HepG2 (cell line): ENCODE measurements at regions not wholly inside any gene's neighbourhood (a gene's known extent, or its start where the extent isn't known, plus 50 kb on each side); places are given as distances from the start of the nearest gene placed in this dataset.

Source experiments
- CBFB ChIP-seq: sonication (generic); formaldehyde crosslinking; IDR thresholded peaks from 2 replicates; pipeline ENCODE4 v1.4.0; 2020; ENCODE audit warnings: missing genetic modification reagents
- CEBPG ChIP-seq: IDR thresholded peaks from 2 replicates; pipeline ENCODE4 v1.6.1; 2016
- EP300 ChIP-seq, 3 experiments: sonication (generic) in 1 of 3; formaldehyde crosslinking in 1 of 3; IDR thresholded peaks; 2 replicates each; pipeline versions ENCODE4 v1.5.1 to v1.6.1; 2011 to 2020; ENCODE audit warnings: low read depth in 2 of 3, low read length in 2 of 3, borderline replicate concordance in 1 of 3, improper control_type of control experiment in 1 of 3, mild to moderate bottlenecking in 1 of 3, missing genetic modification reagents in 1 of 3, moderate library complexity in 1 of 3
- FOXJ3 ChIP-seq: sonication (generic); formaldehyde crosslinking; IDR thresholded peaks from 2 replicates; pipeline ENCODE4 v1.4.0; 2020; ENCODE audit warnings: missing genetic modification reagents, mild to moderate bottlenecking, borderline replicate concordance
- GLI4 ChIP-seq: sonication (generic); formaldehyde crosslinking; IDR thresholded peaks from 2 replicates; pipeline ENCODE4 v1.5.1; 2020; ENCODE audit warnings: missing genetic modification reagents, mild to moderate bottlenecking, moderate library complexity, borderline replicate concordance
- HDAC2 ChIP-seq: sonication (generic); formaldehyde crosslinking; IDR thresholded peaks from 2 replicates; pipeline ENCODE4 v1.4.0; 2020; ENCODE audit warnings: missing genetic modification reagents
- KMT2B ChIP-seq: IDR thresholded peaks from 2 replicates; pipeline ENCODE4 v1.6.1; 2016; ENCODE audit warnings: missing genetic modification reagents, missing compliant biosample characterization
- PHF21A ChIP-seq: sonication (generic); formaldehyde crosslinking; IDR thresholded peaks from 2 replicates; pipeline ENCODE4 v1.5.0; 2020; ENCODE audit warnings: mild to moderate bottlenecking, missing genetic modification reagents
- RAD51 ChIP-seq: fragments of 450-650 bp; IDR thresholded peaks from 2 replicates; pipeline ENCODE4 v1.6.1; 2016; ENCODE audit warnings: borderline replicate concordance
- SIX1 ChIP-seq: sonication (generic); formaldehyde crosslinking; IDR thresholded peaks from 2 replicates; pipeline ENCODE4 v1.4.0; 2020; ENCODE audit warnings: missing genetic modification reagents, borderline replicate concordance
- ZNF678 ChIP-seq: sonication (generic); formaldehyde crosslinking; IDR thresholded peaks from 2 replicates; pipeline ENCODE4 v1.4.0; 2020; ENCODE audit warnings: mild to moderate bottlenecking, missing genetic modification reagents
- ZNF83 ChIP-seq: sonication (generic); formaldehyde crosslinking; IDR thresholded peaks from 2 replicates; pipeline ENCODE4 v1.4.0; 2020; ENCODE audit warnings: missing genetic modification reagents, mild to moderate bottlenecking, borderline replicate concordance
- TF ChIP-seq, protein P1 (sequence below): sonication (generic); formaldehyde crosslinking; IDR thresholded peaks from 2 replicates; pipeline ENCODE4 v1.5.0; 2020; ENCODE audit warnings: mild to moderate bottlenecking, missing genetic modification reagents, moderate library complexity
- TF ChIP-seq, protein P2 (sequence below): sonication (generic); formaldehyde crosslinking; IDR thresholded peaks from 2 replicates; pipeline ENCODE4 v1.5.0; 2020; ENCODE audit warnings: mild to moderate bottlenecking, missing genetic modification reagents, borderline replicate concordance
- TF ChIP-seq, protein P3 (sequence below): IDR thresholded peaks from 2 replicates; pipeline ENCODE4 v1.4.0; 2020; ENCODE audit warnings: mild to moderate bottlenecking, missing genetic modification reagents
- TF ChIP-seq, protein P4 (sequence below): IDR thresholded peaks from 2 replicates; pipeline ENCODE4 v1.6.1; 2018; ENCODE audit warnings: missing genetic modification reagents

DNA sequence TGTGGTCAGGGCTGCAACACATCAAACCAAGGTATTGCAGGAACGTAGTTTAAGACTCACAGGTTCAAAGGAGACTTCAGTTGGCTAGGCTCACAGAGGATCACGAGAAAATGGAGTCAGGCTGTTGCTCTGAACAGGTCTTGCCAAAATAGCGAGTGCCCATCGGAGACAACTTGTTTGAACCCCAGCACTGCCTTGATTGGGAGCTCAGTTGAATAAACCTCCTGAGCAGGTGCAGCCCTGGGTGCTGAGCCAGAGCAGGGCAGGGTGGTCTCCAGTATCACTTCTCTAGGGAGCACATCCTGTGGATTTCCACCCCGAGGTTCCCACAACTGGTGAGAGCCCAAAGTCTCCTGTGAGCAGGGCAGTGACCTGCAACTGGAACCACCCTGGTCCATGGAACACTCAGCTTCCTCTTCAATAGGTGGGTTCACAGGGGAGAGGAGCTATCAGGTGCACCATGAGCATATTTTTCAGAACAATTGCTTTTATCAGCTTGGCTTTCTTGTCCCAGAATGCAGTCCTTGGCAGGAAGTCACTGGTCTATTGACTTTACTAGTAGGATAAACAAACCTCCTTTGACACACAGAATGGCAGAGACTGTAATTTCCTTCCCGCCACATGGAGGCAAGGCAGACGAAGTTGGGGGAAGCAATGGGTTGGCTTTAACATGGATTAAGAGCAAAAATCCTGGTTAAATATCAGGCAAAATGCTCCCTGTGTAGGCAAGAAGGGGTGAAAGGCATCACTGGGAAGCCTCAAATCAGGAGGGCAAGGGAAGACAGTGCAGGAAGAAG, 267.7 kb upstream of the FOXQ1 start (continued):
- TF ChIP-seq FOXJ3 (CRISPR knock-in tag) (peak; percentile 57), ZNF83 (no peak), CEBPG (CRISPR knock-in tag) (peak; percentile 20; the same call in 1 of the 2 replicates), EP300 (IDR thresholded peaks at IDR 0.05; ENCODE audit: low read depth in 2 of 2, low read length in 2 of 2) (peak in 1 of 2 experiments; percentile 78; a peak in 2 of 4 replicates), EP300 (CRISPR knock-in tag; IDR thresholded peaks at IDR 0.05; ENCODE audit: borderline replicate concordance) (peak; percentile 20; the same call in 1 of the 2 replicates), SIX1 (CRISPR knock-in tag) (no peak), PHF21A (CRISPR knock-in tag) (peak; percentile 69; the same call in 1 of the 2 replicates), CBFB (CRISPR knock-in tag) (no peak), RAD51 (no peak), ZNF678 (CRISPR knock-in tag) (no peak), HDAC2 (CRISPR knock-in tag) (peak; percentile 73), GLI4 (CRISPR knock-in tag) (peak; percentile 43; the same call in 1 of the 2 replicates), KMT2B (CRISPR knock-in tag) (peak; percentile 31; the same call in 1 of the 2 replicates)
- TF ChIP-seq, protein P1, sequence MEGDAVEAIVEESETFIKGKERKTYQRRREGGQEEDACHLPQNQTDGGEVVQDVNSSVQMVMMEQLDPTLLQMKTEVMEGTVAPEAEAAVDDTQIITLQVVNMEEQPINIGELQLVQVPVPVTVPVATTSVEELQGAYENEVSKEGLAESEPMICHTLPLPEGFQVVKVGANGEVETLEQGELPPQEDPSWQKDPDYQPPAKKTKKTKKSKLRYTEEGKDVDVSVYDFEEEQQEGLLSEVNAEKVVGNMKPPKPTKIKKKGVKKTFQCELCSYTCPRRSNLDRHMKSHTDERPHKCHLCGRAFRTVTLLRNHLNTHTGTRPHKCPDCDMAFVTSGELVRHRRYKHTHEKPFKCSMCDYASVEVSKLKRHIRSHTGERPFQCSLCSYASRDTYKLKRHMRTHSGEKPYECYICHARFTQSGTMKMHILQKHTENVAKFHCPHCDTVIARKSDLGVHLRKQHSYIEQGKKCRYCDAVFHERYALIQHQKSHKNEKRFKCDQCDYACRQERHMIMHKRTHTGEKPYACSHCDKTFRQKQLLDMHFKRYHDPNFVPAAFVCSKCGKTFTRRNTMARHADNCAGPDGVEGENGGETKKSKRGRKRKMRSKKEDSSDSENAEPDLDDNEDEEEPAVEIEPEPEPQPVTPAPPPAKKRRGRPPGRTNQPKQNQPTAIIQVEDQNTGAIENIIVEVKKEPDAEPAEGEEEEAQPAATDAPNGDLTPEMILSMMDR: peak; percentile 44
- TF ChIP-seq, protein P2, sequence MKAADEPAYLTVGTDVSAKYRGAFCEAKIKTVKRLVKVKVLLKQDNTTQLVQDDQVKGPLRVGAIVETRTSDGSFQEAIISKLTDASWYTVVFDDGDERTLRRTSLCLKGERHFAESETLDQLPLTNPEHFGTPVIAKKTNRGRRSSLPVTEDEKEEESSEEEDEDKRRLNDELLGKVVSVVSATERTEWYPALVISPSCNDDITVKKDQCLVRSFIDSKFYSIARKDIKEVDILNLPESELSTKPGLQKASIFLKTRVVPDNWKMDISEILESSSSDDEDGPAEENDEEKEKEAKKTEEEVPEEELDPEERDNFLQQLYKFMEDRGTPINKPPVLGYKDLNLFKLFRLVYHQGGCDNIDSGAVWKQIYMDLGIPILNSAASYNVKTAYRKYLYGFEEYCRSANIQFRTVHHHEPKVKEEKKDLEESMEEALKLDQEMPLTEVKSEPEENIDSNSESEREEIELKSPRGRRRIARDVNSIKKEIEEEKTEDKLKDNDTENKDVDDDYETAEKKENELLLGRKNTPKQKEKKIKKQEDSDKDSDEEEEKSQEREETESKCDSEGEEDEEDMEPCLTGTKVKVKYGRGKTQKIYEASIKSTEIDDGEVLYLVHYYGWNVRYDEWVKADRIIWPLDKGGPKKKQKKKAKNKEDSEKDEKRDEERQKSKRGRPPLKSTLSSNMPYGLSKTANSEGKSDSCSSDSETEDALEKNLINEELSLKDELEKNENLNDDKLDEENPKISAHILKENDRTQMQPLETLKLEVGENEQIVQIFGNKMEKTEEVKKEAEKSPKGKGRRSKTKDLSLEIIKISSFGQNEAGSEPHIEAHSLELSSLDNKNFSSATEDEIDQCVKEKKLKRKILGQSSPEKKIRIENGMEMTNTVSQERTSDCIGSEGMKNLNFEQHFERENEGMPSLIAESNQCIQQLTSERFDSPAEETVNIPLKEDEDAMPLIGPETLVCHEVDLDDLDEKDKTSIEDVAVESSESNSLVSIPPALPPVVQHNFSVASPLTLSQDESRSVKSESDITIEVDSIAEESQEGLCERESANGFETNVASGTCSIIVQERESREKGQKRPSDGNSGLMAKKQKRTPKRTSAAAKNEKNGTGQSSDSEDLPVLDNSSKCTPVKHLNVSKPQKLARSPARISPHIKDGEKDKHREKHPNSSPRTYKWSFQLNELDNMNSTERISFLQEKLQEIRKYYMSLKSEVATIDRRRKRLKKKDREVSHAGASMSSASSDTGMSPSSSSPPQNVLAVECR (CRISPR knock-in tag): peak; percentile 12; the same call in 1 of the 2 replicates
- TF ChIP-seq, protein P3, sequence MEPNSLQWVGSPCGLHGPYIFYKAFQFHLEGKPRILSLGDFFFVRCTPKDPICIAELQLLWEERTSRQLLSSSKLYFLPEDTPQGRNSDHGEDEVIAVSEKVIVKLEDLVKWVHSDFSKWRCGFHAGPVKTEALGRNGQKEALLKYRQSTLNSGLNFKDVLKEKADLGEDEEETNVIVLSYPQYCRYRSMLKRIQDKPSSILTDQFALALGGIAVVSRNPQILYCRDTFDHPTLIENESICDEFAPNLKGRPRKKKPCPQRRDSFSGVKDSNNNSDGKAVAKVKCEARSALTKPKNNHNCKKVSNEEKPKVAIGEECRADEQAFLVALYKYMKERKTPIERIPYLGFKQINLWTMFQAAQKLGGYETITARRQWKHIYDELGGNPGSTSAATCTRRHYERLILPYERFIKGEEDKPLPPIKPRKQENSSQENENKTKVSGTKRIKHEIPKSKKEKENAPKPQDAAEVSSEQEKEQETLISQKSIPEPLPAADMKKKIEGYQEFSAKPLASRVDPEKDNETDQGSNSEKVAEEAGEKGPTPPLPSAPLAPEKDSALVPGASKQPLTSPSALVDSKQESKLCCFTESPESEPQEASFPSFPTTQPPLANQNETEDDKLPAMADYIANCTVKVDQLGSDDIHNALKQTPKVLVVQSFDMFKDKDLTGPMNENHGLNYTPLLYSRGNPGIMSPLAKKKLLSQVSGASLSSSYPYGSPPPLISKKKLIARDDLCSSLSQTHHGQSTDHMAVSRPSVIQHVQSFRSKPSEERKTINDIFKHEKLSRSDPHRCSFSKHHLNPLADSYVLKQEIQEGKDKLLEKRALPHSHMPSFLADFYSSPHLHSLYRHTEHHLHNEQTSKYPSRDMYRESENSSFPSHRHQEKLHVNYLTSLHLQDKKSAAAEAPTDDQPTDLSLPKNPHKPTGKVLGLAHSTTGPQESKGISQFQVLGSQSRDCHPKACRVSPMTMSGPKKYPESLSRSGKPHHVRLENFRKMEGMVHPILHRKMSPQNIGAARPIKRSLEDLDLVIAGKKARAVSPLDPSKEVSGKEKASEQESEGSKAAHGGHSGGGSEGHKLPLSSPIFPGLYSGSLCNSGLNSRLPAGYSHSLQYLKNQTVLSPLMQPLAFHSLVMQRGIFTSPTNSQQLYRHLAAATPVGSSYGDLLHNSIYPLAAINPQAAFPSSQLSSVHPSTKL: peak; percentile 88
- TF ChIP-seq, protein P4, sequence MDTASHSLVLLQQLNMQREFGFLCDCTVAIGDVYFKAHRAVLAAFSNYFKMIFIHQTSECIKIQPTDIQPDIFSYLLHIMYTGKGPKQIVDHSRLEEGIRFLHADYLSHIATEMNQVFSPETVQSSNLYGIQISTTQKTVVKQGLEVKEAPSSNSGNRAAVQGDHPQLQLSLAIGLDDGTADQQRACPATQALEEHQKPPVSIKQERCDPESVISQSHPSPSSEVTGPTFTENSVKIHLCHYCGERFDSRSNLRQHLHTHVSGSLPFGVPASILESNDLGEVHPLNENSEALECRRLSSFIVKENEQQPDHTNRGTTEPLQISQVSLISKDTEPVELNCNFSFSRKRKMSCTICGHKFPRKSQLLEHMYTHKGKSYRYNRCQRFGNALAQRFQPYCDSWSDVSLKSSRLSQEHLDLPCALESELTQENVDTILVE (CRISPR knock-in tag): peak; percentile 28; the same call in 1 of the 2 replicates
